Caco-2 (cell line): ENCODE measurements at regions not wholly inside any gene's neighbourhood (a gene's known extent, or its start where the extent isn't known, plus 50 kb on each side); places are given as distances from the start of the nearest gene placed in this dataset.

Source experiments
- BruUV-seq: library from RNA; stranded (reverse); fragments of 400-500 nt; replicated peaks from 2 replicates; lab custom pipeline; 2021; lab: Mats Ljungman, UMichigan
- CTCF ChIA-PET: fragments of 300-600 bp; sonication (Branson Sonifier 250); formaldehyde crosslinking; loops from one replicate; lab custom pipeline; 2022; ENCODE audit warnings: antibody characterized with exemption; lab: Charles Lee
- POLR2A ChIA-PET: fragments of 300-600 bp; sonication (Branson Sonifier 250); formaldehyde crosslinking; loops from one replicate; lab custom pipeline; 2022; ENCODE audit warnings: antibody characterized with exemption; lab: Charles Lee
- DNase-seq, 2 experiments: peaks; one replicate each; pipeline versions ENCODE4 v3.0.0 to v3.0.0-alpha.2; 2020 to 2022
- H3K27me3 ChIP-seq: replicated peaks from 2 replicates; pipeline ENCODE4 v1.6.0; 2011; ENCODE audit warnings: low read length; ENCODE audit not compliant: control insufficient read depth, insufficient read depth
- H3K36me3 ChIP-seq: 2 replicates; pipeline ENCODE4 v1.5.1; 2011; ENCODE audit warnings: low read length; ENCODE audit not compliant: control insufficient read depth, insufficient read depth
- H3K4me1 ChIP-seq: fragments of 250-450 bp; sonication (Bioruptor Pico); 2 replicates; pipeline ENCODE4 v1.5.1; 2020; ENCODE audit warnings: mild to moderate bottlenecking
- H3K4me3 ChIP-seq: 2 replicates; pipeline ENCODE4 v1.5.1; 2011; ENCODE audit warnings: low read depth, mild to moderate bottlenecking, control low read depth, low read length
- H3K9me3 ChIP-seq: fragments of 250-450 bp; sonication (Bioruptor Pico); 2 replicates; pipeline ENCODE4 v1.5.1; 2020; ENCODE audit warnings: mild to moderate bottlenecking, moderate library complexity
- H3K27ac Mint-ChIP-seq: one replicate; pipeline ENCODE4 v1.8.0; 2022; ENCODE audit warnings: mixed read lengths; ENCODE audit not compliant: unreplicated experiment
- H3K27me3 Mint-ChIP-seq: one replicate; pipeline ENCODE4 v1.8.0; 2022; ENCODE audit warnings: mixed read lengths; ENCODE audit not compliant: insufficient read depth, unreplicated experiment
- H3K36me3 Mint-ChIP-seq: one replicate; pipeline ENCODE4 v1.8.0; 2022; ENCODE audit warnings: mild to moderate bottlenecking, mixed read lengths; ENCODE audit not compliant: insufficient read depth, unreplicated experiment
- H3K4me1 Mint-ChIP-seq: one replicate; pipeline ENCODE4 v1.8.0; 2022; ENCODE audit warnings: low read depth, mixed read lengths; ENCODE audit not compliant: unreplicated experiment
- H3K4me3 Mint-ChIP-seq: one replicate; pipeline ENCODE4 v1.8.0; 2022; ENCODE audit warnings: mild to moderate bottlenecking, moderate library complexity, mixed read lengths; ENCODE audit not compliant: unreplicated experiment
- H3K9me3 Mint-ChIP-seq: one replicate; pipeline ENCODE4 v1.8.0; 2022; ENCODE audit warnings: mixed read lengths; ENCODE audit not compliant: unreplicated experiment
- intact Hi-C: fragments of 100-400 bp; cut with micrococcal nuclease; formaldehyde crosslinking; loops from one replicate; pipeline ENCODE4 v1.10.0; 2022; ENCODE audit not compliant: unreplicated experiment
- TF ChIP-seq, protein P1 (sequence below), 2 experiments: fragments of 200-600 bp in 1 of 2; IDR thresholded peaks; 1 replicate in 1 of 2; 2 replicates in 1 of 2; pipeline versions ENCODE4 v1.5.1 to v1.8.0; 2011 to 2022; ENCODE audit warnings: antibody characterized with exemption in 1 of 2, control low read depth in 1 of 2, inconsistent platforms in 1 of 2, low read depth in 1 of 2, low read length in 1 of 2, mild to moderate bottlenecking in 1 of 2, moderate library complexity in 1 of 2; ENCODE audit not compliant: insufficient read depth in 1 of 2, severe bottlenecking in 1 of 2, unreplicated experiment in 1 of 2

DNA sequence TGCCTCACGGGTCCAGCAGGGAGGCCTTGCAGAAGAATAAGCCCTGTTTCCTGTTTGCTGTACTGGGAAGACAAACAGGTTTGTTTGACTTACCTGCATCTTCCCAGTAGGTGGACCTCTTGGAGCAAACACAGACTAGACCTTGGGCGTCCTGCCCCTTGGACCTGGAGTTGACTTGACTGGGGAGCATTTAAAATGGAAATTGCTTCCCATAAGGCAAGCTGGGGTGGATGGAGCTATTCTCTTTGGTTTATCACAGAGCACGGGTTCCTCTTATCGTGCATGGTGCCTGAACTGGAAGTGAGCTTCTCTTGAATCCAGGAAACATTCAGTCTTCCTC is 151.4 kb downstream of the RPLP1 start:
- Histone ChIP-seq H3K4me1 (no peaks in the 10 kb centered on the region), H3K36me3 (no peaks in the 10 kb centered on the region), H3K27me3 (0 out of 2 replicates have a peak, but pooled peaks cover 3% of the 10 kb centered on the region), H3K4me3 (no peak overlapping the region), H3K9me3 (no peaks in the 10 kb centered on the region)
- peak; percentile 59 to 61 for DNase-seq
- CTCF ChIA-PET = interaction anchor here (0.9 to 1.4 kb wide), 4 partner anchors 10 to 97 kb away, joined by 3 to 4 read pairs (median 4); no protein-coding TSS in a partner anchor
- Mint-ChIP-seq H3K36me3 (no peaks in the 10 kb centered on the region), H3K27me3 (peaks cover 6% of the 10 kb centered on the region), H3K4me3 (no peak overlapping the region), H3K27ac (no peak overlapping the region), H3K9me3 (no peaks in the 10 kb centered on the region), H3K4me1 (peaks cover 21% of the 10 kb centered on the region)
- intact Hi-C loops = loop anchor here (1.0 kb wide), 1 partner anchor 10 kb away; no protein-coding TSS in a partner anchor
- POLR2A ChIA-PET = interaction anchor here (0.6 kb wide), 1 partner anchor 26 kb away, joined by 6 read pairs; no protein-coding TSS in a partner anchor
- no TSS peak for BruUV-seq
- TF ChIP-seq, protein P1, sequence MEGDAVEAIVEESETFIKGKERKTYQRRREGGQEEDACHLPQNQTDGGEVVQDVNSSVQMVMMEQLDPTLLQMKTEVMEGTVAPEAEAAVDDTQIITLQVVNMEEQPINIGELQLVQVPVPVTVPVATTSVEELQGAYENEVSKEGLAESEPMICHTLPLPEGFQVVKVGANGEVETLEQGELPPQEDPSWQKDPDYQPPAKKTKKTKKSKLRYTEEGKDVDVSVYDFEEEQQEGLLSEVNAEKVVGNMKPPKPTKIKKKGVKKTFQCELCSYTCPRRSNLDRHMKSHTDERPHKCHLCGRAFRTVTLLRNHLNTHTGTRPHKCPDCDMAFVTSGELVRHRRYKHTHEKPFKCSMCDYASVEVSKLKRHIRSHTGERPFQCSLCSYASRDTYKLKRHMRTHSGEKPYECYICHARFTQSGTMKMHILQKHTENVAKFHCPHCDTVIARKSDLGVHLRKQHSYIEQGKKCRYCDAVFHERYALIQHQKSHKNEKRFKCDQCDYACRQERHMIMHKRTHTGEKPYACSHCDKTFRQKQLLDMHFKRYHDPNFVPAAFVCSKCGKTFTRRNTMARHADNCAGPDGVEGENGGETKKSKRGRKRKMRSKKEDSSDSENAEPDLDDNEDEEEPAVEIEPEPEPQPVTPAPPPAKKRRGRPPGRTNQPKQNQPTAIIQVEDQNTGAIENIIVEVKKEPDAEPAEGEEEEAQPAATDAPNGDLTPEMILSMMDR (IDR thresholded peaks at IDR 0.05; ENCODE audit: insufficient read depth in 1 of 2, low read depth in 1 of 2, low read length in 1 of 2, severe bottlenecking in 1 of 2, unreplicated experiment in 1 of 2) = peak in 1 of 2 experiments; percentile 17

DNA sequence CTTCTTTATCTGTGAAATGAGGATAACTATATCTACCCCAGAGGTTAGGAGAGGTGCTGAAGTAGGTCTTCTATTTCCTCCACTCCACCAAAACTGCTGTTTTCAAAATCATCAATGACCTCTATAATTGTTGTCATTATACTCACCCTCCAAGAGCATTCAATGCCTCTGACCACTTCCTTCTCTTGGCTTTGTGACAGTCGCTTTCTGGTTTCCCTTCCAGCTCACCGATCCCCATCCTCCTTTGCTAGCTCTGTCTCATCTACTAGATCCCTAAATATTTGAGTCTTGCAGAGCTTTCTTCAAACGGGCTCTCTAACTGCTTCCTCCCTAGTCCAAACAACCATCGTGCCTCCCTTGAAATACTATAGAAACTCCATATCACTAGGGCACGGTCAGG is 153.5 kb downstream of the RPLP1 start:
- ChIA-PET CTCF (interaction anchor here (0.7 kb wide), 1 partner anchor 128 kb away, joined by 3 read pairs; no protein-coding TSS in a partner anchor), POLR2A (no interaction called here)
- H3K27me3 ChIP-seq = no peaks in the 10 kb centered on the region
- Mint-ChIP-seq H3K4me1 (peaks cover 21% of the 10 kb centered on the region), H3K36me3 (no peaks in the 10 kb centered on the region), H3K27ac (no peak overlapping the region), H3K27me3 (peaks cover 2% of the 10 kb centered on the region), H3K4me3 (no peak overlapping the region), H3K9me3 (no peaks in the 10 kb centered on the region)
- BruUV-seq = no TSS peak
- H3K4me1 ChIP-seq = no peaks in the 10 kb centered on the region
- H3K36me3 ChIP-seq = no peaks in the 10 kb centered on the region
- no peaks in the 10 kb centered on the region for H3K9me3 ChIP-seq
- H3K4me3 ChIP-seq = no peak overlapping the region
- intact Hi-C loops = no loop called here
- TF ChIP-seq, protein P1 (IDR thresholded peaks at IDR 0.05; ENCODE audit: insufficient read depth in 1 of 2, low read depth in 1 of 2, low read length in 1 of 2, severe bottlenecking in 1 of 2, unreplicated experiment in 1 of 2) = no peak
- no peak for DNase-seq

DNA sequence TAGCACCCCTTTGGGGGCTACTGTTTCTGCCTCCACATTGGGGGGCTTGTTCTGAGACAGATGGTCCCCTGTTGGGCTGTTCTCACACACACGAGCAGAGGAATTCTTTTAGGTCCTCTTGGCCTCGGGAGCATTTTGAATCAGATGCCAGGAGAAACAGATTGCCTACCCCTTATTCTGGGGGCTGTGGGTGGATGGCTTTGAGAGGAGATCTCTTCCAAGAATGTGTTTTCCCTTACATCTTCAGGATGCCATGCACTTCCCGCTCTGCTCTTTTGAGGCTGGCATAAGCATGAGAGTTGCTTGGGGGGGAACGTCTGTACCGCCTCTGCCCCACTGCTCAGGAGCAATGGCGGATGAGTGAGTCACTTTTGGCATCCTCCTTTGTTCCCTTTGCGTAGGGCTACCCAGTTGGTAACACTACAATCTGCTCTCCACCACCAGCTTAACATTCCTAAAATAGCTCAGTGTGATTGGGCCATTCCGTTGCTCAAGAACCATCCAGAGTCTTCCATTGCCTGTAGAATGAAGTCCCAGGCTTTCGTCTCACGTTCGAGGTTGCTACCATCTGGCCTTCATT is 154.4 kb downstream of the RPLP1 start:
- Histone ChIP-seq H3K9me3 (no peaks in the 10 kb centered on the region), H3K4me1 (no peaks in the 10 kb centered on the region), H3K27me3 (no peaks in the 10 kb centered on the region), H3K36me3 (no peaks in the 10 kb centered on the region), H3K4me3 (no peak overlapping the region)
- POLR2A ChIA-PET = no interaction called here
- Mint-ChIP-seq H3K9me3 (no peaks in the 10 kb centered on the region), H3K4me1 (peaks cover 21% of the 10 kb centered on the region), H3K27me3 (peaks cover 2% of the 10 kb centered on the region), H3K27ac (no peak overlapping the region), H3K4me3 (no peak overlapping the region), H3K36me3 (no peaks in the 10 kb centered on the region)
- no TSS peak for BruUV-seq
- TF ChIP-seq, protein P1 (IDR thresholded peaks at IDR 0.05; ENCODE audit: insufficient read depth in 1 of 2, low read depth in 1 of 2, low read length in 1 of 2, severe bottlenecking in 1 of 2, unreplicated experiment in 1 of 2) = no peak
- CTCF ChIA-PET = interaction anchor here (0.6 kb wide), 1 partner anchor 188 kb away, joined by 4 read pairs; no protein-coding TSS in a partner anchor
- no peak for DNase-seq
- intact Hi-C loops = no loop called here
